ENCODE measurements at regions not wholly inside any gene's neighbourhood (a gene's known extent, or its start where the extent isn't known, plus 50 kb on each side); places are given as distances from the start of the nearest gene placed in this dataset.

GRCh38 chr10:125284875-125285597 is 124.7 kb upstream of the CTBP2 start:
- Histone ChIP-seq H3K27ac (ENCODE audit: low read depth, low read length) (no peak overlapping the region), H3K4me1 (ENCODE audit: insufficient read depth, low read length) (no peaks in the 10 kb centered on the region), H3K9me3 (ENCODE audit: low read length) (no peaks in the 10 kb centered on the region), H3K9ac (ENCODE audit: low read length) (no peak overlapping the region), H3K36me3 (ENCODE audit: insufficient read depth, low read length) (no peaks in the 10 kb centered on the region), H3K4me3 (ENCODE audit: low read depth in 1 of 2, low read length in 2 of 2) (no peak overlapping the region), H3K27me3 (ENCODE audit: control insufficient read depth in 1 of 2, insufficient read depth in 2 of 2, low read length in 2 of 2) (peaks cover 0 to 4% of the 10 kb centered on the region in 2 donors)

- Histone ChIP-seq H3K27me3 (ENCODE audit: control insufficient read depth in 1 of 2, insufficient read depth in 2 of 2, low read length in 2 of 2) (peaks cover 0 to 4% of the 10 kb centered on the region in 2 donors), H3K9ac (ENCODE audit: low read length) (no peak overlapping the region), H3K4me3 (ENCODE audit: low read depth in 1 of 2, low read length in 2 of 2) (no peak overlapping the region), H3K27ac (ENCODE audit: low read depth, low read length) (no peak overlapping the region), H3K4me1 (ENCODE audit: insufficient read depth, low read length) (no peaks in the 10 kb centered on the region), H3K36me3 (ENCODE audit: insufficient read depth, low read length) (no peaks in the 10 kb centered on the region), H3K9me3 (ENCODE audit: low read length) (no peaks in the 10 kb centered on the region)
Observed at GRCh38 chr10:125283836-125284614, 123.7 kb upstream of the CTBP2 start.

- Histone ChIP-seq H3K9me3 (ENCODE audit: low read length) (no peaks in the 10 kb centered on the region), H3K36me3 (ENCODE audit: insufficient read depth, low read length) (no peaks in the 10 kb centered on the region), H3K27ac (ENCODE audit: low read depth, low read length) (no peak overlapping the region), H3K27me3 (ENCODE audit: control insufficient read depth in 1 of 2, insufficient read depth in 2 of 2, low read length in 2 of 2) (peaks cover 0 to 4% of the 10 kb centered on the region in 2 donors), H3K9ac (ENCODE audit: low read length) (no peak overlapping the region), H3K4me1 (ENCODE audit: insufficient read depth, low read length) (no peaks in the 10 kb centered on the region), H3K4me3 (ENCODE audit: low read depth in 1 of 2, low read length in 2 of 2) (no peak overlapping the region)
Observed at GRCh38 chr10:125283191-125283835, 123.0 kb upstream of the CTBP2 start.

- Histone ChIP-seq H3K36me3 (ENCODE audit: insufficient read depth, low read length) (no peaks in the 10 kb centered on the region), H3K27me3 (ENCODE audit: control insufficient read depth in 1 of 2, insufficient read depth in 2 of 2, low read length in 2 of 2) (no peaks in the 10 kb centered on the region), H3K4me1 (ENCODE audit: insufficient read depth, low read length) (no peaks in the 10 kb centered on the region), H3K27ac (ENCODE audit: low read depth, low read length) (no peak overlapping the region), H3K9ac (ENCODE audit: low read length) (no peak overlapping the region), H3K4me3 (ENCODE audit: low read depth in 1 of 2, low read length in 2 of 2) (no peak overlapping the region), H3K9me3 (ENCODE audit: low read length) (no peaks in the 10 kb centered on the region)
Observed at GRCh38 chr10:125281091-125281490, 120.7 kb upstream of the CTBP2 start.

GRCh38 chr10:125276133-125276532 is 115.8 kb upstream of the CTBP2 start:
- H3K27me3 ChIP-seq (ENCODE audit: control insufficient read depth in 1 of 2, insufficient read depth in 2 of 2, low read length in 2 of 2) = no peaks in the 10 kb centered on the region
- no peak overlapping the region for H3K4me3 ChIP-seq (ENCODE audit: low read depth in 1 of 2, low read length in 2 of 2)
- H3K9me3 ChIP-seq (ENCODE audit: low read length) = no peaks in the 10 kb centered on the region
- no peak overlapping the region for H3K9ac ChIP-seq (ENCODE audit: low read length)
- H3K27ac ChIP-seq (ENCODE audit: low read depth, low read length) = no peak overlapping the region
- no peaks in the 10 kb centered on the region for H3K4me1 ChIP-seq (ENCODE audit: insufficient read depth, low read length)
- H3K36me3 ChIP-seq (ENCODE audit: insufficient read depth, low read length) = no peaks in the 10 kb centered on the region

GRCh38 chr10:125274961-125275360 is 114.6 kb upstream of the CTBP2 start:
- H3K27ac ChIP-seq (ENCODE audit: low read depth, low read length) = no peak overlapping the region
- no peaks in the 10 kb centered on the region for H3K36me3 ChIP-seq (ENCODE audit: insufficient read depth, low read length)
- no peaks in the 10 kb centered on the region for H3K27me3 ChIP-seq (ENCODE audit: control insufficient read depth in 1 of 2, insufficient read depth in 2 of 2, low read length in 2 of 2)
- no peaks in the 10 kb centered on the region for H3K9me3 ChIP-seq (ENCODE audit: low read length)
- no peaks in the 10 kb centered on the region for H3K4me1 ChIP-seq (ENCODE audit: insufficient read depth, low read length)
- H3K9ac ChIP-seq (ENCODE audit: low read length) = no peak overlapping the region
- no peak overlapping the region for H3K4me3 ChIP-seq (ENCODE audit: low read depth in 1 of 2, low read length in 2 of 2)

GRCh38 chr10:125273023-125273422 is 112.7 kb upstream of the CTBP2 start:
- Histone ChIP-seq H3K27me3 (ENCODE audit: control insufficient read depth in 1 of 2, insufficient read depth in 2 of 2, low read length in 2 of 2) (no peaks in the 10 kb centered on the region), H3K9me3 (ENCODE audit: low read length) (no peaks in the 10 kb centered on the region), H3K4me1 (ENCODE audit: insufficient read depth, low read length) (no peaks in the 10 kb centered on the region), H3K36me3 (ENCODE audit: insufficient read depth, low read length) (no peaks in the 10 kb centered on the region), H3K4me3 (ENCODE audit: low read depth in 1 of 2, low read length in 2 of 2) (no peak overlapping the region), H3K9ac (ENCODE audit: low read length) (no peak overlapping the region), H3K27ac (ENCODE audit: low read depth, low read length) (no peak overlapping the region)

- no peak overlapping the region for H3K4me3 ChIP-seq (ENCODE audit: low read depth in 1 of 2, low read length in 2 of 2)
- H3K27ac ChIP-seq (ENCODE audit: low read depth, low read length) = no peak overlapping the region
- H3K4me1 ChIP-seq (ENCODE audit: insufficient read depth, low read length) = no peaks in the 10 kb centered on the region
- no peak overlapping the region for H3K9ac ChIP-seq (ENCODE audit: low read length)
- H3K36me3 ChIP-seq (ENCODE audit: insufficient read depth, low read length) = no peaks in the 10 kb centered on the region
- no peaks in the 10 kb centered on the region for H3K27me3 ChIP-seq (ENCODE audit: control insufficient read depth in 1 of 2, insufficient read depth in 2 of 2, low read length in 2 of 2)
- H3K9me3 ChIP-seq (ENCODE audit: low read length) = no peaks in the 10 kb centered on the region
Observed at GRCh38 chr10:125269716-125270115, 109.4 kb upstream of the CTBP2 start.

GRCh38 chr10:125266966-125267365 is 106.6 kb upstream of the CTBP2 start:
- H3K4me1 ChIP-seq (ENCODE audit: insufficient read depth, low read length) = no peaks in the 10 kb centered on the region

GRCh38 chr10:125266541-125266940 is 106.2 kb upstream of the CTBP2 start:
- Histone ChIP-seq H3K4me3 (ENCODE audit: low read depth in 1 of 2, low read length in 2 of 2) (no peak overlapping the region), H3K9me3 (ENCODE audit: low read length) (no peaks in the 10 kb centered on the region), H3K27ac (ENCODE audit: low read depth, low read length) (no peak overlapping the region)

More at GRCh38 chr10:125266966-125267365, 106.6 kb upstream of the CTBP2 start:
- no peak overlapping the region for H3K4me3 ChIP-seq (ENCODE audit: low read depth in 1 of 2, low read length in 2 of 2)
- H3K36me3 ChIP-seq (ENCODE audit: insufficient read depth, low read length) = no peaks in the 10 kb centered on the region
- H3K27ac ChIP-seq (ENCODE audit: low read depth, low read length) = no peak overlapping the region
- no peak overlapping the region for H3K9ac ChIP-seq (ENCODE audit: low read length)
- no peaks in the 10 kb centered on the region for H3K9me3 ChIP-seq (ENCODE audit: low read length)
- H3K27me3 ChIP-seq (ENCODE audit: control insufficient read depth in 1 of 2, insufficient read depth in 2 of 2, low read length in 2 of 2) = no peaks in the 10 kb centered on the region

GRCh38 chr10:125265579-125265955 is 105.2 kb upstream of the CTBP2 start:
- H3K36me3 ChIP-seq (ENCODE audit: insufficient read depth, low read length) = no peaks in the 10 kb centered on the region
- H3K4me3 ChIP-seq (ENCODE audit: low read depth in 1 of 2, low read length in 2 of 2) = no peak overlapping the region
- H3K9ac ChIP-seq (ENCODE audit: low read length) = no peak overlapping the region
- no peaks in the 10 kb centered on the region for H3K9me3 ChIP-seq (ENCODE audit: low read length)
- H3K27ac ChIP-seq (ENCODE audit: low read depth, low read length) = no peak overlapping the region
- H3K27me3 ChIP-seq (ENCODE audit: control insufficient read depth in 1 of 2, insufficient read depth in 2 of 2, low read length in 2 of 2) = no peaks in the 10 kb centered on the region
- no peaks in the 10 kb centered on the region for H3K4me1 ChIP-seq (ENCODE audit: insufficient read depth, low read length)

More at GRCh38 chr10:125266541-125266940, 106.2 kb upstream of the CTBP2 start:
- Histone ChIP-seq H3K27me3 (ENCODE audit: control insufficient read depth in 1 of 2, insufficient read depth in 2 of 2, low read length in 2 of 2) (no peaks in the 10 kb centered on the region), H3K9ac (ENCODE audit: low read length) (no peak overlapping the region), H3K36me3 (ENCODE audit: insufficient read depth, low read length) (no peaks in the 10 kb centered on the region), H3K4me1 (ENCODE audit: insufficient read depth, low read length) (no peaks in the 10 kb centered on the region)

All from muscle layer of colon (tissue), 2 donors.